ENCODE measurements at regions not wholly inside any gene's neighbourhood (a gene's known extent, or its start where the extent isn't known, plus 50 kb on each side); places are given as distances from the start of the nearest gene placed in this dataset.

GRCh38 chr1:95699149-95699953, 465.3 kb downstream of the RWDD3 start:
- no peak overlapping the region for H3K27ac ChIP-seq (ENCODE audit: low read length)
- H4K20me1 ChIP-seq (ENCODE audit: insufficient read depth, low read length): no peaks in the 10 kb centered on the region
- no peaks in the 10 kb centered on the region for H3K27me3 ChIP-seq (ENCODE audit: low read depth, low read length)
- H3K36me3 ChIP-seq (replicated peaks; ENCODE audit: low read depth, low read length): no peaks in the 10 kb centered on the region
- no peaks in the 10 kb centered on the region for H3K4me1 ChIP-seq (ENCODE audit: low read length)
- no peak overlapping the region for H3K4me2 ChIP-seq (ENCODE audit: low read length)
- TF ChIP-seq EZH2phosphoT487 (IDR thresholded peaks at IDR 0.05; ENCODE audit: low read depth) (no peak), CTCF (IDR thresholded peaks at IDR 0.05; ENCODE audit: low read depth, low read length) (no peak)
- H3K79me2 ChIP-seq (ENCODE audit: low read length): no peaks in the 10 kb centered on the region
- H3K9me3 ChIP-seq (ENCODE audit: insufficient read depth, low read length): no peaks in the 10 kb centered on the region
- H3K9ac ChIP-seq (ENCODE audit: low read length): no peak overlapping the region
- H3K4me3 ChIP-seq (ENCODE audit: low read length): no peak overlapping the region
- no peak overlapping the region for H2AFZ ChIP-seq (ENCODE audit: low read depth, low read length)

- no peaks in the 10 kb centered on the region for H3K79me2 ChIP-seq (ENCODE audit: low read length)
- H3K4me3 ChIP-seq (ENCODE audit: low read length): no peak overlapping the region
- H2AFZ ChIP-seq (ENCODE audit: low read depth, low read length): no peak overlapping the region
- H4K20me1 ChIP-seq (ENCODE audit: insufficient read depth, low read length): no peaks in the 10 kb centered on the region
- no peak overlapping the region for H3K4me2 ChIP-seq (ENCODE audit: low read length)
- H3K27ac ChIP-seq (ENCODE audit: low read length): no peak overlapping the region
- TF ChIP-seq CTCF (IDR thresholded peaks at IDR 0.05; ENCODE audit: low read depth, low read length): no peak
- no peak for TF ChIP-seq EZH2phosphoT487 (IDR thresholded peaks at IDR 0.05; ENCODE audit: low read depth)
- no peaks in the 10 kb centered on the region for H3K36me3 ChIP-seq (replicated peaks; ENCODE audit: low read depth, low read length)
- H3K9me3 ChIP-seq (ENCODE audit: insufficient read depth, low read length): no peaks in the 10 kb centered on the region
- no peak overlapping the region for H3K9ac ChIP-seq (ENCODE audit: low read length)
- no peaks in the 10 kb centered on the region for H3K4me1 ChIP-seq (ENCODE audit: low read length)
- no peaks in the 10 kb centered on the region for H3K27me3 ChIP-seq (ENCODE audit: low read depth, low read length)
These were observed 467.6 kb downstream of the RWDD3 start for GRCh38 chr1:95701450-95702173.

- Histone ChIP-seq H3K9ac (ENCODE audit: low read length) (no peak overlapping the region), H2AFZ (ENCODE audit: low read depth, low read length) (no peak overlapping the region), H3K9me3 (ENCODE audit: insufficient read depth, low read length) (no peaks in the 10 kb centered on the region), H3K79me2 (ENCODE audit: low read length) (no peaks in the 10 kb centered on the region), H3K4me2 (ENCODE audit: low read length) (no peak overlapping the region), H3K27me3 (ENCODE audit: low read depth, low read length) (no peaks in the 10 kb centered on the region), H3K27ac (ENCODE audit: low read length) (no peak overlapping the region), H3K36me3 (replicated peaks; ENCODE audit: low read depth, low read length) (no peaks in the 10 kb centered on the region), H3K4me1 (ENCODE audit: low read length) (no peaks in the 10 kb centered on the region), H4K20me1 (ENCODE audit: insufficient read depth, low read length) (no peaks in the 10 kb centered on the region), H3K4me3 (ENCODE audit: low read length) (no peak overlapping the region)
- TF ChIP-seq EZH2phosphoT487 (IDR thresholded peaks at IDR 0.05; ENCODE audit: low read depth) (no peak), CTCF (IDR thresholded peaks at IDR 0.05; ENCODE audit: low read depth, low read length) (no peak)
These were observed 469.0 kb downstream of the RWDD3 start for GRCh38 chr1:95703046-95703445.

GRCh38 chr1:95716097-95716496, 482.1 kb downstream of the RWDD3 start:
- Histone ChIP-seq H3K79me2 (ENCODE audit: low read length) (no peaks in the 10 kb centered on the region), H3K4me3 (ENCODE audit: low read length) (no peak overlapping the region), H3K9ac (ENCODE audit: low read length) (no peak overlapping the region), H3K36me3 (replicated peaks; ENCODE audit: low read depth, low read length) (no peaks in the 10 kb centered on the region), H3K4me2 (ENCODE audit: low read length) (no peak overlapping the region), H3K27me3 (ENCODE audit: low read depth, low read length) (no peaks in the 10 kb centered on the region), H4K20me1 (ENCODE audit: insufficient read depth, low read length) (no peaks in the 10 kb centered on the region), H2AFZ (ENCODE audit: low read depth, low read length) (no peak overlapping the region), H3K4me1 (ENCODE audit: low read length) (no peaks in the 10 kb centered on the region), H3K9me3 (ENCODE audit: insufficient read depth, low read length) (no peaks in the 10 kb centered on the region), H3K27ac (ENCODE audit: low read length) (no peak overlapping the region)
- TF ChIP-seq EZH2phosphoT487 (IDR thresholded peaks at IDR 0.05; ENCODE audit: low read depth): no peak
- TF ChIP-seq CTCF (IDR thresholded peaks at IDR 0.05; ENCODE audit: low read depth, low read length): no peak
